ENCODE measurements at regions not wholly inside any gene's neighbourhood (a gene's known extent, or its start where the extent isn't known, plus 50 kb on each side); places are given as distances from the start of the nearest gene placed in this dataset.
"Not testable (repeated sequence)": the region's sequence is repeated elsewhere in the genome, so short reads cannot be mapped to it uniquely, and the experiment has no call there.

DNA sequence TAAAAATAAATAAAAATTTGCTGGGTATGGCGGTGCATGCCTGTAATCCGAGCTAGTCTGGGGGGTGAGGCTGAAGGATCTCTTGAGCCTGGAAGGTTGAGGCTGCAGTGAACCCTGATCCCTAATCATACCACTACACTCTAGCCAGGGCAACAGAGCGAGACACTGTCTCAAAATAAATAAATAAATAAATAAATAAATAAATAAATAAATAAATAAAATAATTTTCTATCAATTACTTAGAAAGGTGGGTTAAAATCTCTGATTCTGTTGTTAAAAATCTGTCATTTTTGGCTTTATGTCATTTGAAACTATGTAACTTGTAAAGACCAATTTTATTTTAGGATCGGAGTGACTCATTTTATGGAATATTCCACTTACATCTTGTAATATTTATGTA lies 958.6 kb downstream of the NXPH1 start:
- H3K4me3 ChIP-seq, result no peak overlapping the region
- intact Hi-C loops (cut with DNase I; ENCODE audit: low total_unique reads), result no loop called here
- H3K27ac ChIP-seq, result no peak overlapping the region
- no peaks in the 10 kb centered on the region for H3K27me3 ChIP-seq
- H3K36me3 ChIP-seq, result no peaks in the 10 kb centered on the region
- H3K4me1 ChIP-seq, result no peaks in the 10 kb centered on the region
- DNase-seq, result no peak
- TF ChIP-seq, protein P1, sequence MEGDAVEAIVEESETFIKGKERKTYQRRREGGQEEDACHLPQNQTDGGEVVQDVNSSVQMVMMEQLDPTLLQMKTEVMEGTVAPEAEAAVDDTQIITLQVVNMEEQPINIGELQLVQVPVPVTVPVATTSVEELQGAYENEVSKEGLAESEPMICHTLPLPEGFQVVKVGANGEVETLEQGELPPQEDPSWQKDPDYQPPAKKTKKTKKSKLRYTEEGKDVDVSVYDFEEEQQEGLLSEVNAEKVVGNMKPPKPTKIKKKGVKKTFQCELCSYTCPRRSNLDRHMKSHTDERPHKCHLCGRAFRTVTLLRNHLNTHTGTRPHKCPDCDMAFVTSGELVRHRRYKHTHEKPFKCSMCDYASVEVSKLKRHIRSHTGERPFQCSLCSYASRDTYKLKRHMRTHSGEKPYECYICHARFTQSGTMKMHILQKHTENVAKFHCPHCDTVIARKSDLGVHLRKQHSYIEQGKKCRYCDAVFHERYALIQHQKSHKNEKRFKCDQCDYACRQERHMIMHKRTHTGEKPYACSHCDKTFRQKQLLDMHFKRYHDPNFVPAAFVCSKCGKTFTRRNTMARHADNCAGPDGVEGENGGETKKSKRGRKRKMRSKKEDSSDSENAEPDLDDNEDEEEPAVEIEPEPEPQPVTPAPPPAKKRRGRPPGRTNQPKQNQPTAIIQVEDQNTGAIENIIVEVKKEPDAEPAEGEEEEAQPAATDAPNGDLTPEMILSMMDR (IDR thresholded peaks at IDR 0.05), result no peak
- H3K9me3 ChIP-seq, result peaks cover 0 to 14% (median 3%) of the 10 kb centered on the region in 3 donors

GRCh38 chr7:9404386-9404785 lies 971.0 kb downstream of the NXPH1 start:
- H3K4me1 ChIP-seq; H3K27ac ChIP-seq; H3K9me3 ChIP-seq; intact Hi-C loops (cut with DNase I; ENCODE audit: low total_unique reads); DNase-seq; H3K4me3 ChIP-seq; H3K27me3 ChIP-seq; H3K36me3 ChIP-seq: not testable (repeated sequence)

GRCh38 chr7:9407816-9408215 lies 974.4 kb downstream of the NXPH1 start:
- TF ChIP-seq, protein P1 (IDR thresholded peaks at IDR 0.05), result no peak
- Histone ChIP-seq H3K27ac (no peak overlapping the region), H3K4me3 (no peak overlapping the region), H3K27me3 (no peaks in the 10 kb centered on the region), H3K36me3 (no peaks in the 10 kb centered on the region), H3K9me3 (no peaks in the 10 kb centered on the region), H3K4me1 (no peaks in the 10 kb centered on the region)
- no peak for DNase-seq
- intact Hi-C loops (cut with DNase I; ENCODE audit: low total_unique reads), result no loop called here

DNA sequence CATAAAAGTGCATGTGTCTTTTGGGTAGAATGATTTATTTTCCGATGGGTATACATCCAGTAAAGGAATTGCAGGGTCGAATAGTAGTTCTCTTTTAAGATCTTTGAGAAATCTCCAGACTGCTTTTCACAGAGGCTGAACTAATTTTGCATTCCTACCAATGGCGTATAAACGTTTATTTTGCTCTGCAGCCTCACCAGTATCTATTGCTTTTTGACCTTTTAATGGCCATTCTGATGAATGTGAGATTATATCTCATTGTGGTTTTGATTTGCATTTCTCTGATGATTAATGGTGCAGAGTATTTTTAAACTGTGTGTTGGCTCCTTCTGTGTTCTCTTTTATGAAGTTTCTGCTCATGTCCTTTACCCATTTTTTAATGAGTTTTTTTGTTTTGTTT lies 1020.1 kb downstream of the NXPH1 start:
- no peaks in the 10 kb centered on the region for H3K9me3 ChIP-seq

GRCh38 chr7:9488555-9488954 lies 1055.1 kb downstream of the NXPH1 start:
- Histone ChIP-seq H3K27me3 (no peaks in the 10 kb centered on the region), H3K27ac (no peak overlapping the region), H3K4me3 (no peak overlapping the region), H3K36me3 (no peaks in the 10 kb centered on the region), H3K4me1 (peaks cover 0 to 6% (median 0%) of the 10 kb centered on the region in 4 donors), H3K9me3 (no peaks in the 10 kb centered on the region)
- DNase-seq, result no peak
- TF ChIP-seq, protein P1 (IDR thresholded peaks at IDR 0.05), result no peak
- intact Hi-C loops (cut with DNase I; ENCODE audit: low total_unique reads), result no loop called here

More for the DNA sequence above, 1020.1 kb downstream of the NXPH1 start:
- TF ChIP-seq, protein P1 (IDR thresholded peaks at IDR 0.05), result no peak
- H3K27me3 ChIP-seq, result no peaks in the 10 kb centered on the region
- H3K4me1 ChIP-seq, result no peaks in the 10 kb centered on the region
- H3K4me3 ChIP-seq, result no peak overlapping the region
- H3K36me3 ChIP-seq, result no peaks in the 10 kb centered on the region
- no peak for DNase-seq
- intact Hi-C loops (cut with DNase I; ENCODE audit: low total_unique reads), result no loop called here
- no peak overlapping the region for H3K27ac ChIP-seq

DNA sequence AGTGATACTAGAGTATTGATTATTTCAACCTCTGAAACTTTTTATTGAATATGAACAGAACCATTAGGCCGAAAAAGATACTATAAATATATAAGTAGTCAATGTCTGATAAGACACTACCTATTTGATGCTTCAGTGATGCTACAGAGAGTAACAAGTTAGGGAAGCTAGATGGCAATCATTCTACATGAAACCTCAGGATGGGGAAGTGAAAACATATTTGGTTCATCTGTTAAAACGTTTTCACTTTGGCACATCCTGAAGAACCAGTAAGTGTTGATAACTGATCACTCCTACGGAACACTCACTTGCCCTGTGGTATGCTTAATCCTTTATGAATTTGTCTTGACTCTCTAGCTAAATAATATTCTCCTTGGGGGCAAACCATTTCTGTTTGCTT lies 1064.9 kb downstream of the NXPH1 start:
- intact Hi-C loops (cut with DNase I; ENCODE audit: low total_unique reads), result no loop called here
- H3K27ac ChIP-seq, result no peak overlapping the region
- no peak for DNase-seq
- no peaks in the 10 kb centered on the region for H3K27me3 ChIP-seq
- TF ChIP-seq, protein P1 (IDR thresholded peaks at IDR 0.05), result no peak
- H3K4me1 ChIP-seq, result no peaks in the 10 kb centered on the region
- H3K36me3 ChIP-seq, result no peaks in the 10 kb centered on the region
- H3K9me3 ChIP-seq, result no peaks in the 10 kb centered on the region
- H3K4me3 ChIP-seq, result no peak overlapping the region

Data from tibial artery (tissue), 4 donors.